OCI-LY7 (cell line): ENCODE measurements at regions not wholly inside any gene's neighbourhood (a gene's known extent, or its start where the extent isn't known, plus 50 kb on each side); places are given as distances from the start of the nearest gene placed in this dataset.

ENCODE experiments used
- BruUV-seq: library from RNA; stranded (reverse); fragments of 400-500 nt; replicated peaks from 2 replicates; lab custom pipeline; 2021; lab: Mats Ljungman, UMichigan
- CTCF ChIA-PET: fragments of 300-600 bp; sonication (Branson Sonifier 250); formaldehyde crosslinking; loops from one replicate; lab custom pipeline; 2022; ENCODE audit warnings: antibody characterized with exemption; ENCODE audit not compliant: unreplicated experiment; lab: Charles Lee
- POLR2A ChIA-PET: fragments of 300-600 bp; sonication (Branson Sonifier 250); formaldehyde crosslinking; loops from one replicate; lab custom pipeline; 2022; ENCODE audit warnings: antibody characterized with exemption; lab: Charles Lee
- DNase-seq: peaks from one replicate; pipeline ENCODE4 v3.0.0-alpha.2; 2015; ENCODE audit warnings: low spot score
- H2AFZ ChIP-seq: fragments of 200-600 bp; sonication (generic), shearing (Covaris generic); 2 replicates; pipeline ENCODE4 v1.6.1; 2014; ENCODE audit warnings: mild to moderate bottlenecking, antibody characterized with exemption, low read length, moderate library complexity
- H3K27ac ChIP-seq: fragments of 200-600 bp; sonication (generic); 2 replicates; pipeline ENCODE4 v1.5.1; 2014; ENCODE audit warnings: mixed run types, low read depth, mild to moderate bottlenecking, moderate library complexity, low read length, inconsistent platforms; ENCODE audit not compliant: poor library complexity, severe bottlenecking
- H3K36me3 ChIP-seq: fragments of 200-600 bp; sonication (generic); 2 replicates; pipeline ENCODE4 v1.6.1; 2014; ENCODE audit warnings: mild to moderate bottlenecking, antibody characterized with exemption, low read length, moderate library complexity, mixed read lengths; ENCODE audit not compliant: insufficient read depth
- H3K4me1 ChIP-seq: fragments of 200-600 bp; sonication (generic); 2 replicates; pipeline ENCODE4 v1.5.1; 2014; ENCODE audit warnings: mild to moderate bottlenecking, low read length; ENCODE audit not compliant: insufficient read depth, poor library complexity, severe bottlenecking
- H3K4me2 ChIP-seq: fragments of 200-600 bp; sonication (generic); 2 replicates; pipeline ENCODE4 v1.6.1; 2014; ENCODE audit warnings: mild to moderate bottlenecking, low read length
- H3K4me3 ChIP-seq: fragments of 200-600 bp; sonication (generic); 2 replicates; pipeline ENCODE4 v1.5.1; 2014; ENCODE audit warnings: mild to moderate bottlenecking, low read depth, low read length; ENCODE audit not compliant: poor library complexity, severe bottlenecking
- H3K79me2 ChIP-seq: fragments of 200-600 bp; sonication (generic); 2 replicates; pipeline ENCODE4 v1.6.1; 2016; ENCODE audit warnings: low read depth, mild to moderate bottlenecking, low read length, moderate library complexity, mixed read lengths; ENCODE audit not compliant: insufficient read depth
- H3K9me2 ChIP-seq: fragments of 200-600 bp; sonication (generic); 2 replicates; pipeline ENCODE4 v1.6.1; 2016; ENCODE audit warnings: mild to moderate bottlenecking, low read length, mixed read lengths; ENCODE audit not compliant: insufficient read depth
- H3K9me3 ChIP-seq: fragments of 200-600 bp; sonication (generic); 2 replicates; pipeline ENCODE4 v1.6.1; 2014; ENCODE audit warnings: mild to moderate bottlenecking, mixed run types, low read length, mixed read lengths
- H4K20me1 ChIP-seq: fragments of 200-600 bp; sonication (generic); 2 replicates; pipeline ENCODE4 v1.6.1; 2014; ENCODE audit warnings: mild to moderate bottlenecking, antibody characterized with exemption, low read length, moderate library complexity, mixed read lengths; ENCODE audit not compliant: insufficient read depth
- EZH2phosphoT487 ChIP-seq: fragments of 200-600 bp; sonication (generic); IDR thresholded peaks from 2 replicates; pipeline ENCODE4 v1.6.1; 2018; ENCODE audit warnings: low read depth, borderline replicate concordance, mild to moderate bottlenecking, mixed run types, antibody characterized with exemption, low read length, moderate library complexity, mixed read lengths
- intact Hi-C: fragments of 100-400 bp; cut with micrococcal nuclease; formaldehyde crosslinking; loops from one replicate; pipeline ENCODE4 v1.10.0; 2022; ENCODE audit not compliant: unreplicated experiment
- TF ChIP-seq, protein P1 (sequence below): fragments of 200-600 bp; sonication (generic); conservative IDR thresholded peaks from 2 replicates; pipeline ENCODE4 v1.5.1; 2014; ENCODE audit warnings: mild to moderate bottlenecking, antibody characterized with exemption, low read length, moderate library complexity, mixed read lengths

DNA sequence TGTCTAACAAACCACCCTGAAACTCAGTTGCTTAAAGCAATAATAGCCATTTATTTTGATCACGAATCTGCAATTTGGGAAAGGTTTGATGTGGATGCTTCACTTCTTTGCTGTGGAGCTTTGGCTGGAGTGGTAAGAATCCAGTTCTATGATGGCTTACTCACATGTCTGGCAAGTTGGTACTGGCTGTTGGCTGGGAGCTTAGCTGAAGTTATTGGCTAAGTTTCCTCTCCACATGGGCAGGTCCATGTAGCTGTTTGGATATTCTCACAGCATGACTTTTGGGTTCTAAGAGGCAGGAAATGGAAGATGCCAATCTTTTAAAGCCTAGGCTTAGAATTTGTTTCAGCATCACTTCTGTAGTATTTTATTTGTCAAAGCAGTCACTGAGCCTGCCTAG lies 277.6 kb upstream of the NRP1 start:
- Histone ChIP-seq H3K36me3 (no peaks in the 10 kb centered on the region), H3K9me3 (no peaks in the 10 kb centered on the region; the same call in 1 of the 2 replicates), H3K79me2 (no peaks in the 10 kb centered on the region), H3K27ac (no peak overlapping the region), H3K4me3 (no peak overlapping the region), H2AFZ (no peak overlapping the region), H3K4me1 (no peaks in the 10 kb centered on the region), H4K20me1 (no peaks in the 10 kb centered on the region), H3K9me2 (no peaks in the 10 kb centered on the region), H3K4me2 (no peak overlapping the region)
- ChIA-PET POLR2A (interaction anchor here (0.8 kb wide), 1 partner anchor 36 kb away, joined by 3 read pairs; no protein-coding TSS in a partner anchor), CTCF (no interaction called here)
- TF ChIP-seq, protein P1, sequence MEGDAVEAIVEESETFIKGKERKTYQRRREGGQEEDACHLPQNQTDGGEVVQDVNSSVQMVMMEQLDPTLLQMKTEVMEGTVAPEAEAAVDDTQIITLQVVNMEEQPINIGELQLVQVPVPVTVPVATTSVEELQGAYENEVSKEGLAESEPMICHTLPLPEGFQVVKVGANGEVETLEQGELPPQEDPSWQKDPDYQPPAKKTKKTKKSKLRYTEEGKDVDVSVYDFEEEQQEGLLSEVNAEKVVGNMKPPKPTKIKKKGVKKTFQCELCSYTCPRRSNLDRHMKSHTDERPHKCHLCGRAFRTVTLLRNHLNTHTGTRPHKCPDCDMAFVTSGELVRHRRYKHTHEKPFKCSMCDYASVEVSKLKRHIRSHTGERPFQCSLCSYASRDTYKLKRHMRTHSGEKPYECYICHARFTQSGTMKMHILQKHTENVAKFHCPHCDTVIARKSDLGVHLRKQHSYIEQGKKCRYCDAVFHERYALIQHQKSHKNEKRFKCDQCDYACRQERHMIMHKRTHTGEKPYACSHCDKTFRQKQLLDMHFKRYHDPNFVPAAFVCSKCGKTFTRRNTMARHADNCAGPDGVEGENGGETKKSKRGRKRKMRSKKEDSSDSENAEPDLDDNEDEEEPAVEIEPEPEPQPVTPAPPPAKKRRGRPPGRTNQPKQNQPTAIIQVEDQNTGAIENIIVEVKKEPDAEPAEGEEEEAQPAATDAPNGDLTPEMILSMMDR, result no peak
- TF ChIP-seq EZH2phosphoT487, result no peak
- BruUV-seq, result no TSS peak
- DNase-seq, result no peak
- intact Hi-C loops, result no loop called here

DNA sequence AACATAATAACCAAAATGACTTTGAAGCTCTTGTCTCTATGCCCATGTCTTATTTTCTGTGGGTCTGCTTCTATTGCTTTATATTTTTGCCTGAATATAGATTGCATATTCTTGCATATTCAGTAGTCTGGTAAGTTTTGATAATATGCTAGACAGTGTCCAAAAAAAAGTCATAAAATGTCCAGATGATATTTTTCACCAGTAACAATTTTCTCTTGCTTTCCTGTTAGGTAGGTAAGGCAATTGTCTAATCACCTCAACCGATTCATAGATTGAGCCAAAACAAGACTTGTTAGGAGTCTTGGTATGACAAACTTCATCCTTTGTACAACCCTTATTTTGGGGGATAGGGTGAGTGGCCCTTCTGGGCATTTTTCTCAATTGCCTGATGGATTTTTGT lies 277.0 kb upstream of the NRP1 start:
- ChIA-PET CTCF (no interaction called here), POLR2A (no interaction called here)
- no peaks in the 10 kb centered on the region for H3K9me2 ChIP-seq
- BruUV-seq, result no TSS peak
- no peak for TF ChIP-seq EZH2phosphoT487
- TF ChIP-seq, protein P1, result no peak
- no peaks in the 10 kb centered on the region; the same call in 1 of the 2 replicates for H3K9me3 ChIP-seq
- no peaks in the 10 kb centered on the region for H3K79me2 ChIP-seq
- H3K4me2 ChIP-seq, result no peak overlapping the region
- no peaks in the 10 kb centered on the region for H3K36me3 ChIP-seq
- H3K27ac ChIP-seq, result no peak overlapping the region
- intact Hi-C loops, result no loop called here
- H3K4me1 ChIP-seq, result no peaks in the 10 kb centered on the region
- no peaks in the 10 kb centered on the region for H4K20me1 ChIP-seq
- no peak overlapping the region for H2AFZ ChIP-seq
- DNase-seq, result no peak
- no peak overlapping the region for H3K4me3 ChIP-seq

DNA sequence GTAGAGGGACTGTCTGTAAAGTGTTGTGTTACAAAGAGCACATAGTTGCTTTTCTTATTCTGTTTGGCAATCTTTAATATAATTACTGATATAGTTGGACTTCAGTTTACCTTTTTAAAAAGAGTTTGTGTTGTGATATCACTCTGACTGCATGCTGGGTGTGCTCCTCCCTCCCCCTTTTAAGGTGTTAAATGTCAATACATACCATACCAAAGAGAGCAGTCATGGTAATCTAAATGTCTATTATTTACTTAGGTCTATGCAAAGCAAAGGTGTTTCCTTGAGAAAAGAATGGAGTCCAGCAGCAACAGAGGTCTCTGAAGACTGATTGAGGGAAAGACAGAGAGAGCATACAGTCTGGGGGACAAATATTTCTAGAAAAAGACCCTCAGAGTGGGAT lies 275.1 kb upstream of the NRP1 start:
- no peak overlapping the region for H2AFZ ChIP-seq
- no peaks in the 10 kb centered on the region; the same call in 1 of the 2 replicates for H3K9me3 ChIP-seq
- H3K36me3 ChIP-seq, result no peaks in the 10 kb centered on the region
- H3K79me2 ChIP-seq, result no peaks in the 10 kb centered on the region
- H3K27ac ChIP-seq, result no peak overlapping the region
- no peak overlapping the region for H3K4me2 ChIP-seq
- H3K4me3 ChIP-seq, result no peak overlapping the region
- intact Hi-C loops, result no loop called here
- no peaks in the 10 kb centered on the region for H3K4me1 ChIP-seq
- ChIA-PET POLR2A (no interaction called here), CTCF (no interaction called here)
- no peaks in the 10 kb centered on the region for H3K9me2 ChIP-seq
- DNase-seq, result no peak
- H4K20me1 ChIP-seq, result no peaks in the 10 kb centered on the region
- TF ChIP-seq, protein P1, result no peak
- TF ChIP-seq EZH2phosphoT487, result no peak
- BruUV-seq, result no TSS peak
